ENCODE measurements at regions not wholly inside any gene's neighbourhood (a gene's known extent, or its start where the extent isn't known, plus 50 kb on each side); places are given as distances from the start of the nearest gene placed in this dataset.

DNA sequence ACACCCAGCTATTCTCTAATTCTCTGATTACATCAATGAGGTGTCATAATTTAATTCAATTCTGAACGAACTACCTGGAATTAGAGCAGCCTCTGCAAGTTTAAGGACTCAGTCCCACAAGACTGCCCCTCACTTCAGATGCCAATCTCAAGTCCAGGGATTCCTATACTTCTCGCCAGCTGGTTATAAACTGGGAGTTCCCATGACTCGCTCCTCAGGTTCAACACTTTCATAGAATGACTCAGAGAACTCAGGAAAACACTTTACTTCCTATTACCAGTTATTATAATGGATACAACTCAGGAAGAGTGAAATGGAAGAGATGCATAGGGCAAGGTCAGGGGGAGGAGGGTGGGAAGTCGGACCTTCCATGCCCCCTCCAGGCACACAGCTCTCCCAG is 112.3 kb upstream of the ATP5MC3 start:
- TF ChIP-seq POLR2AphosphoS5 (IDR thresholded peaks at IDR 0.05) (no peak), EP300 (IDR thresholded peaks at IDR 0.05) (no peak), POLR2A (IDR thresholded peaks at IDR 0.05) (no peak)
- TF ChIP-seq, protein P1, sequence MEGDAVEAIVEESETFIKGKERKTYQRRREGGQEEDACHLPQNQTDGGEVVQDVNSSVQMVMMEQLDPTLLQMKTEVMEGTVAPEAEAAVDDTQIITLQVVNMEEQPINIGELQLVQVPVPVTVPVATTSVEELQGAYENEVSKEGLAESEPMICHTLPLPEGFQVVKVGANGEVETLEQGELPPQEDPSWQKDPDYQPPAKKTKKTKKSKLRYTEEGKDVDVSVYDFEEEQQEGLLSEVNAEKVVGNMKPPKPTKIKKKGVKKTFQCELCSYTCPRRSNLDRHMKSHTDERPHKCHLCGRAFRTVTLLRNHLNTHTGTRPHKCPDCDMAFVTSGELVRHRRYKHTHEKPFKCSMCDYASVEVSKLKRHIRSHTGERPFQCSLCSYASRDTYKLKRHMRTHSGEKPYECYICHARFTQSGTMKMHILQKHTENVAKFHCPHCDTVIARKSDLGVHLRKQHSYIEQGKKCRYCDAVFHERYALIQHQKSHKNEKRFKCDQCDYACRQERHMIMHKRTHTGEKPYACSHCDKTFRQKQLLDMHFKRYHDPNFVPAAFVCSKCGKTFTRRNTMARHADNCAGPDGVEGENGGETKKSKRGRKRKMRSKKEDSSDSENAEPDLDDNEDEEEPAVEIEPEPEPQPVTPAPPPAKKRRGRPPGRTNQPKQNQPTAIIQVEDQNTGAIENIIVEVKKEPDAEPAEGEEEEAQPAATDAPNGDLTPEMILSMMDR (IDR thresholded peaks at IDR 0.05) = no peak
- H3K9me3 ChIP-seq = peaks cover 0 to 4% (median 0%) of the 10 kb centered on the region in 4 donors
- no peaks in the 10 kb centered on the region for H3K4me1 ChIP-seq

DNA sequence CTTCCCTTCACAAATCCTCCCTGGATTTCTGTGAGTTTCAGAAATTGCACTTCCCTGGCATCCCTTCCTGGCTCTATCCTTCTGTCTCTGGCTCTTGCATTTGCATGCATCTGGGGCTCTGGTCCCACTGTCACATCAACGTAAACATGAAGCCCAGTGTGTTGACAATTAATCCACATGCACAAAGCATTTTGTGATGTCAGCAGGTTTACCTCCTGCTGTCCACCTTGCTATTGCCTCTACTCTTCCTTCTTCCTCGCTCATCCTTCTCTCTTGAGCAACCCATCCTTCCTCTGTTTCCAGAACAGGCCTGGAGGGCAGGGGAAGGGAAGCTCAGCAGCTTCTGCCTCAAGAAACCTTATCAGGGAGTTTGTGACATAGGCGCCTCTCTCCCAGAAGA is 111.7 kb upstream of the ATP5MC3 start:
- TF ChIP-seq EP300 (IDR thresholded peaks at IDR 0.05) = no peak
- H3K27me3 ChIP-seq = no peaks in the 10 kb centered on the region
- ATAC-seq (ENCODE audit: low FRiP score in 2 of 2) = no peak
- no peak overlapping the region for H3K27ac ChIP-seq
- 83 to 89% methylated on average over 3 of the region's 3 CpGs for WGBS, 2 donors
- no peak overlapping the region for H3K4me3 ChIP-seq
- DNase-seq = no peak
- H3K9me3 ChIP-seq = peaks cover 0 to 4% (median 0%) of the 10 kb centered on the region in 4 donors
- no peaks in the 10 kb centered on the region for H3K36me3 ChIP-seq
- H3K4me1 ChIP-seq = no peaks in the 10 kb centered on the region

More for the DNA sequence above, 112.3 kb upstream of the ATP5MC3 start:
- no peaks in the 10 kb centered on the region for H3K27me3 ChIP-seq
- no peak for ATAC-seq (ENCODE audit: low FRiP score in 2 of 2)
- no peaks in the 10 kb centered on the region for H3K36me3 ChIP-seq
- DNase-seq = no peak
- H3K4me3 ChIP-seq = no peak overlapping the region
- WGBS, 2 donors = 70 to 74% methylated on average over 4 of the region's 4 CpGs
- H3K27ac ChIP-seq = no peak overlapping the region

DNA sequence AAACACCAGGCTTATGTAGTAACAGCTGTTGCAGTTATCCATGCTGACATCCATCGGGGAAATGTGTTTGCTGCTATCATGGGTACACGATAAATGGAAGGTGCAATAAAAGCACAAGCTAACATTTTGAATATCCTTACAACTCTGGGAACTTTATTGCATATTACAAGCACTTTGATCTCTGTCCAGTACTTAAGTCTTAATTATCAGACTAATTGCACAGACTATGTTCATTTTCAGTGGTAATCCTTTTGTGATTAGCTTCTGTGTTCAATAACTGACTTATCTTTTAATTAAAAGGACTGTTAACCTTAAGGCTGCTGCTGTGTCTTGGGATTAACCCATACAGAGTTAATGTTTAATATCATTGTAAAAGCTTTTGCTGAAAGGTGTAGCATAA is 101.4 kb upstream of the ATP5MC3 start:
- Histone ChIP-seq H3K4me3 (no peak overlapping the region), H3K27ac (no peak overlapping the region), H3K9me3 (no peaks in the 10 kb centered on the region), H3K27me3 (no peaks in the 10 kb centered on the region), H3K36me3 (no peaks in the 10 kb centered on the region), H3K4me1 (no peaks in the 10 kb centered on the region)
- TF ChIP-seq EP300 (IDR thresholded peaks at IDR 0.05) = no peak
- TF ChIP-seq POLR2AphosphoS5 (IDR thresholded peaks at IDR 0.05) = no peak
- no peak for TF ChIP-seq POLR2A (IDR thresholded peaks at IDR 0.05)
- TF ChIP-seq, protein P1 (IDR thresholded peaks at IDR 0.05) = no peak
- 88 to 98% methylated on average over 2 of the region's 2 CpGs for WGBS, 2 donors
- DNase-seq (no peak), ATAC-seq (ENCODE audit: low FRiP score in 2 of 2) (no peak)

DNA sequence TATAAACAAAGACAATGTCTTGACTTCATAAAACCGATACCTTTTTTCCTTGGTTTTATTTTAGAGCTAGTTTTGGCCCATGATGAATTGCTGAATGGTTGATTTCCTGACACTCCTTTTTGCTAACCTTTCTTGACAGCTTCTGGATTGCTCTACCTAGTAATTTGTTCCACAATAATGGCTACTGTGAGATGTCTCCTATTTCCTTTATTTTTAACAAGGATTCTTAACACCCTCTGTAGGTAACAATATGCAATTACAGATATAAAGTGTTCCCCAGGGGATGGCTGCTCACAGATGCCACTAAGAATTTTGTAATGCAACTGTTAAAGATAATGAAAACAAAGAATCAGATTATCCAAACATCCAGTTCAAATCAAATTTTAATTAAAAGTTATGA is 100.8 kb upstream of the ATP5MC3 start:
- Histone ChIP-seq H3K4me1 (no peaks in the 10 kb centered on the region), H3K27ac (no peak overlapping the region), H3K27me3 (no peaks in the 10 kb centered on the region), H3K36me3 (no peaks in the 10 kb centered on the region), H3K4me3 (no peak overlapping the region), H3K9me3 (no peaks in the 10 kb centered on the region)
- DNase-seq = no peak
- ATAC-seq (ENCODE audit: low FRiP score in 2 of 2) = no peak
- TF ChIP-seq, protein P1 (IDR thresholded peaks at IDR 0.05) = peak in 4 of 6 experiments; percentile 25 to 45 (median 37)
- TF ChIP-seq EP300 (IDR thresholded peaks at IDR 0.05) = no peak
- 77 to 81% methylated on average over 1 of the region's 1 CpG for WGBS, 2 donors

DNA sequence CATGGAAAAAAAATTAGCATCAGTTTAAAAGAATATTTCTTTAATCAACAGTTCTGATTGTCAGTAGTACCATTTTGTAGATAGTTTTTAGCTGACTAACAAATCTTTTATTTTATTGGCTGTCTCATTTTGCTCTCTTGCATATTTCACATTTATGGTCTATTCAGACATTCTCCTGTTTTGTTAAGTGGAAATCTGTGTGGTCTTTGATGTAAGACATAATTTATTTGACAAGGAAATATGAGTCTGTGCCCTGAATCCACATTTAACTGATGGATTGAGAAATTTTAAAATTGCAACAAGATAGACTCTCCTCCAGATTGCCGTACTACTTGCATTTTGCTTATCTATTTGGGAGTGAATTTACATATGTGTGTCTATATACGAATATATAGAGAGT is 96.3 kb upstream of the ATP5MC3 start:
- WGBS, 2 donors = 81 to 98% methylated on average over 2 of the region's 2 CpGs

DNA sequence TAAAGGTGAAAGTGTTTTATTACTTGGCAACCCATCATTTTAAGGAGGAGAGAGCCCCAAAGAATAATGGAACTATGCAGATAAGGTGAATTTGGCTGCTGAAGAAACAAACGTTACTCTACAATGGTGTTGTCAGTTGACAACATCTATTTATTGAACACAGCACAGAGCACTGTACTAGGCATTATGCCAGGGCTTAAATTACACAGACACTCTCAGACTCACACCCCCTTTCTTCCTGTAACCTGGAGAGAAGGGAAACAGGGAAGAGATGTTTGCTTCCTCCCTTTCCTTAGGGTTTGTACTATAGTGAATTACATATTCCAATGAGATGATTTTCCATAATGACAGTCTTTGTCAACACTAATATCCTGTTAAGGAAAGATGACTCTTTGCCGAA is 94.0 kb upstream of the ATP5MC3 start:
- WGBS, 2 donors = 38 to 45% methylated on average over 2 of the region's 2 CpGs
- no peaks in the 10 kb centered on the region for H3K27me3 ChIP-seq
- DNase-seq (no peak), ATAC-seq (ENCODE audit: low FRiP score in 2 of 2) (no peak)
- H3K4me3 ChIP-seq = no peak overlapping the region
- H3K27ac ChIP-seq = no peak overlapping the region
- no peaks in the 10 kb centered on the region for H3K4me1 ChIP-seq
- no peaks in the 10 kb centered on the region for H3K36me3 ChIP-seq
- TF ChIP-seq POLR2A (IDR thresholded peaks at IDR 0.05) = no peak
- no peak for TF ChIP-seq POLR2AphosphoS5 (IDR thresholded peaks at IDR 0.05)
- no peak for TF ChIP-seq EP300 (IDR thresholded peaks at IDR 0.05)
- TF ChIP-seq, protein P1 (IDR thresholded peaks at IDR 0.05) = no peak
- H3K9me3 ChIP-seq = no peaks in the 10 kb centered on the region

More for the DNA sequence above, 96.3 kb upstream of the ATP5MC3 start:
- TF ChIP-seq EP300 (IDR thresholded peaks at IDR 0.05) = no peak
- TF ChIP-seq POLR2AphosphoS5 (IDR thresholded peaks at IDR 0.05) = no peak
- ATAC-seq (ENCODE audit: low FRiP score in 2 of 2) (no peak), DNase-seq (no peak)
- Histone ChIP-seq H3K4me3 (no peak overlapping the region), H3K9me3 (no peaks in the 10 kb centered on the region), H3K36me3 (no peaks in the 10 kb centered on the region), H3K4me1 (no peaks in the 10 kb centered on the region), H3K27me3 (no peaks in the 10 kb centered on the region), H3K27ac (no peak overlapping the region)
